NB4 (cell line): ENCODE measurements at regions not wholly inside any gene's neighbourhood (a gene's known extent, or its start where the extent isn't known, plus 50 kb on each side); places are given as distances from the start of the nearest gene placed in this dataset.

Source experiments
- CTCF ChIP-seq: IDR thresholded peaks from one replicate; pipeline ENCODE4 v1.5.1; 2012; ENCODE audit warnings: low read depth, low read length
- POLR2A ChIP-seq: IDR thresholded peaks from 2 replicates; pipeline ENCODE4 v1.6.1; 2011; ENCODE audit warnings: mild to moderate bottlenecking; ENCODE audit not compliant: insufficient read length; ENCODE audit errors: extremely low read depth

GRCh38 chr13:109331898-109332297, 454.5 kb downstream of the IRS2 start:
- no peak for TF ChIP-seq POLR2A
- TF ChIP-seq CTCF: no peak
